KMS-11 (cell line): ENCODE measurements at regions not wholly inside any gene's neighbourhood (a gene's known extent, or its start where the extent isn't known, plus 50 kb on each side); places are given as distances from the start of the nearest gene placed in this dataset.

ENCODE experiments used
- H2AFZ ChIP-seq: fragments of 200-600 bp; sonication (generic); 2 replicates; pipeline ENCODE4 v1.6.1; 2016; ENCODE audit warnings: antibody characterized with exemption, mixed run types, low read depth
- H3K27ac ChIP-seq: fragments of 200-600 bp; sonication (generic); 2 replicates; pipeline ENCODE4 v1.6.1; 2016; ENCODE audit warnings: mild to moderate bottlenecking, mixed run types
- H3K27me3 ChIP-seq: fragments of 200-600 bp; sonication (generic); 2 replicates; pipeline ENCODE4 v1.6.1; 2017; ENCODE audit warnings: mild to moderate bottlenecking, low read depth, mixed run types, moderate library complexity; ENCODE audit not compliant: insufficient read depth
- H3K36me3 ChIP-seq: fragments of 200-600 bp; sonication (generic); 2 replicates; pipeline ENCODE4 v1.6.1; 2017; ENCODE audit warnings: mild to moderate bottlenecking, mixed run types; ENCODE audit not compliant: insufficient read depth
- H3K4me1 ChIP-seq: fragments of 200-600 bp; sonication (generic); 2 replicates; pipeline ENCODE4 v1.6.1; 2016; ENCODE audit warnings: mild to moderate bottlenecking, low read depth, mixed run types; ENCODE audit not compliant: poor library complexity, severe bottlenecking
- H3K4me2 ChIP-seq: fragments of 200-600 bp; sonication (generic); 2 replicates; pipeline ENCODE4 v1.7.0; 2016; ENCODE audit warnings: mild to moderate bottlenecking, mixed run types
- H3K4me3 ChIP-seq: fragments of 200-600 bp; sonication (generic); IDR thresholded peaks from 2 replicates; pipeline ENCODE4 v1.6.1; 2017; ENCODE audit warnings: low read depth, low read length, mixed read lengths; ENCODE audit not compliant: insufficient read depth
- H3K79me2 ChIP-seq: fragments of 200-600 bp; sonication (generic); 2 replicates; pipeline ENCODE4 v1.6.1; 2016; ENCODE audit warnings: low read depth, mixed run types; ENCODE audit not compliant: insufficient read depth
- H3K9ac ChIP-seq: fragments of 200-600 bp; sonication (generic); 2 replicates; pipeline ENCODE4 v1.6.1; 2016; ENCODE audit warnings: mild to moderate bottlenecking, mixed run types
- H4K20me1 ChIP-seq: fragments of 200-600 bp; sonication (generic); 2 replicates; pipeline ENCODE4 v1.6.1; 2016; ENCODE audit warnings: mild to moderate bottlenecking, mixed run types; ENCODE audit not compliant: insufficient read depth
- TF ChIP-seq, protein P1 (sequence below): fragments of 200-600 bp; sonication (generic); conservative IDR thresholded peaks from 2 replicates; pipeline ENCODE4 v1.6.1; 2017; ENCODE audit warnings: low read depth, mild to moderate bottlenecking, antibody characterized with exemption, low read length, moderate library complexity, mixed read lengths

- no peak overlapping the region for H2AFZ ChIP-seq
- no peak overlapping the region for H3K4me3 ChIP-seq
- H3K27ac ChIP-seq, result no peak overlapping the region
- no peak overlapping the region for H3K4me2 ChIP-seq
- H3K4me1 ChIP-seq, result peaks cover 14% of the 10 kb centered on the region
- no peaks in the 10 kb centered on the region for H3K79me2 ChIP-seq
- H3K27me3 ChIP-seq, result no peaks in the 10 kb centered on the region
- TF ChIP-seq, protein P1, sequence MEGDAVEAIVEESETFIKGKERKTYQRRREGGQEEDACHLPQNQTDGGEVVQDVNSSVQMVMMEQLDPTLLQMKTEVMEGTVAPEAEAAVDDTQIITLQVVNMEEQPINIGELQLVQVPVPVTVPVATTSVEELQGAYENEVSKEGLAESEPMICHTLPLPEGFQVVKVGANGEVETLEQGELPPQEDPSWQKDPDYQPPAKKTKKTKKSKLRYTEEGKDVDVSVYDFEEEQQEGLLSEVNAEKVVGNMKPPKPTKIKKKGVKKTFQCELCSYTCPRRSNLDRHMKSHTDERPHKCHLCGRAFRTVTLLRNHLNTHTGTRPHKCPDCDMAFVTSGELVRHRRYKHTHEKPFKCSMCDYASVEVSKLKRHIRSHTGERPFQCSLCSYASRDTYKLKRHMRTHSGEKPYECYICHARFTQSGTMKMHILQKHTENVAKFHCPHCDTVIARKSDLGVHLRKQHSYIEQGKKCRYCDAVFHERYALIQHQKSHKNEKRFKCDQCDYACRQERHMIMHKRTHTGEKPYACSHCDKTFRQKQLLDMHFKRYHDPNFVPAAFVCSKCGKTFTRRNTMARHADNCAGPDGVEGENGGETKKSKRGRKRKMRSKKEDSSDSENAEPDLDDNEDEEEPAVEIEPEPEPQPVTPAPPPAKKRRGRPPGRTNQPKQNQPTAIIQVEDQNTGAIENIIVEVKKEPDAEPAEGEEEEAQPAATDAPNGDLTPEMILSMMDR, result no peak
- H3K36me3 ChIP-seq, result no peaks in the 10 kb centered on the region
- H3K9ac ChIP-seq, result no peak overlapping the region
- no peaks in the 10 kb centered on the region for H4K20me1 ChIP-seq
These were observed 75.3 kb upstream of the NFE2L3 start for GRCh38 chr7:26076691-26077090.

GRCh38 chr7:26078437-26079336, 73.3 kb upstream of the NFE2L3 start:
- H3K27ac ChIP-seq, result no peak overlapping the region
- H4K20me1 ChIP-seq, result no peaks in the 10 kb centered on the region
- H3K27me3 ChIP-seq, result no peaks in the 10 kb centered on the region
- peak overlapping the region; percentile 58 for H3K4me2 ChIP-seq
- H3K36me3 ChIP-seq, result no peaks in the 10 kb centered on the region
- H3K9ac ChIP-seq, result no peak overlapping the region
- H3K4me1 ChIP-seq, result peaks cover 14% of the 10 kb centered on the region
- no peak overlapping the region for H3K4me3 ChIP-seq
- TF ChIP-seq, protein P1, result peak; percentile 38; the same call in 1 of the 2 replicates
- H3K79me2 ChIP-seq, result no peaks in the 10 kb centered on the region
- peak overlapping the region; percentile 64 for H2AFZ ChIP-seq

DNA sequence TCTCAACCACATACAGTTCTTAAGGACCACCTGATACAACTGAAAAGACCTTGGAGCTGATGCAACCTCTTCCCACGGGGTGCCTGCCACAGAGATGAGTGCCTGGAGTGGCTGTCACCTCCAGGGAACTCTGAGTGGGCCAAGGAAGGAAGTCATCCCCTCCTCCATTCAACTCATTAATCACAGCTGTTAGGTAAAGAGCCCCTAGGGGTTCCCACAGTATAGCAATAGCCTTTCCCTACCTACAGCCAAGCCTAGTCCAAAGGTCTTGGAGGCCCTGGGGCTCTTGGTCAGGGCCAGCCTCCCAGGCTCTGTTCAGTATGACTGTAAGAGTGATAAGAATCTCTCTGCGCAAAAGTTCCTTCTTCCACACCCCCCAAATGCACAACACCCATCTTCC, 70.4 kb upstream of the NFE2L3 start:
- Histone ChIP-seq H3K27ac (no peak overlapping the region), H3K4me2 (no peak overlapping the region), H3K4me3 (no peak overlapping the region), H3K27me3 (no peaks in the 10 kb centered on the region), H3K4me1 (peaks cover 14% of the 10 kb centered on the region), H3K36me3 (no peaks in the 10 kb centered on the region), H2AFZ (no peak overlapping the region), H3K9ac (no peak overlapping the region), H3K79me2 (no peaks in the 10 kb centered on the region), H4K20me1 (no peaks in the 10 kb centered on the region)
- TF ChIP-seq, protein P1, result no peak

DNA sequence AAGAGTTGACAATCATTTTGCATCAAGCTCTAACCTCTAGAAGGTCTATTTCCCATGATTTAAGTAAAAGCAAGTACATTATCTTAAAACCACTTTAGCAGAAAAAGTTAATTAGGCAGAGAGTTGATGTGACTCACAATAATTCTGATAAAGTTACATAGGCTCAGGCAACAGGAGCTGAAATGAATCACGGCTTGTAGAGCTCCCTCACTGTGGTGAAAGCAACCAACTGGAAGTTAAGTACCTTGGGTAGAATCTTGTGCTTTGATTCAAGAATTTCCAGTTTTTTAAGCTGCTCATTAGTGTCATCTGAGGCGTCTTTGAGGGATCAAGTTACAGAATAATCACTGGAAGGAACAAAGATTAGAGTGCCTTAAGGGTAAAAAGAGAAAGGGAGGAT, 68.9 kb upstream of the NFE2L3 start:
- Histone ChIP-seq H3K79me2 (no peaks in the 10 kb centered on the region), H2AFZ (no peak overlapping the region), H3K4me2 (no peak overlapping the region), H3K9ac (no peak overlapping the region), H3K4me1 (peaks cover 14% of the 10 kb centered on the region), H3K27me3 (no peaks in the 10 kb centered on the region), H3K4me3 (no peak overlapping the region), H3K27ac (no peak overlapping the region), H3K36me3 (no peaks in the 10 kb centered on the region), H4K20me1 (no peaks in the 10 kb centered on the region)
- TF ChIP-seq, protein P1, result no peak
